TTC549 (cell line): ENCODE measurements at regions not wholly inside any gene's neighbourhood (a gene's known extent, or its start where the extent isn't known, plus 50 kb on each side); places are given as distances from the start of the nearest gene placed in this dataset.
"Not testable (repeated sequence)": the region's sequence is repeated elsewhere in the genome, so short reads cannot be mapped to it uniquely, and the experiment has no call there.

Experiments used
- FAIRE-seq: peaks from 2 replicates; lab custom pipeline; 2012; peaks lifted over from hg19 to GRCh38; lab: Jason Lieb, UNC

DNA sequence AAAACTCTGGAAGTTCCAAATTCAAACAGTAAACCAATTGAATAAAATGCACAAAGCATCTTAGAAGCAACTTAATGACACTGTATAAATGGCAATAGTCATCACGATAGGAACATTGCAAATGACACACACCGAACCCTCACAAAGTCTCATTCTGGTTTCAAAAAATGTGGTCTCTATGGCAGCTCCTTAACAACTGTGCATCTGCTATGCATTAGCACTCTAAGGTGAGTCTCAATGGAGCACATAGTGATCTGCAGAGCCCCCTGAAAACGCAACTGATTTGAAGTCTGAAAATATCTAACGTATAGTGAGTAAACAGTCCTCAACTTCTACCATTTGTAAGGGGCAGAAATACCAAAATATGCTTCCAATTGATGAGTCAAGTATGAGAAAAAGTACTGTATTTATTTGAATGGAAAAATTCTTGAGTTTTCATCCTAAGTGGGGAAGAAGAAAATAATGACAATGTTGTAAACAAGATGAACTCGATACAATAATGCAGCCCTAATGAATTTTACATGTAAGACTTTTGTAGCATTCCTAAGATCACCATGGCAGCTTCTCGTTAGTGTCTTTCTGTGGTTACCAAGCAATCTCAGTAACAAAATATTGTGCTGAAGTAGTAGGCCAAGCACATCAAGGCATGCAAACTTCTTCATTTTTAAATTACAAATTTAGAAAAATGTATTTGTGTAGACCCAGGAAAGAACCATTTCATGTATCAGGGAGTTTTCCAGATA is 517.5 kb upstream of the FAM174A start:
- FAIRE-seq = no peak

GRCh38 chr5:100013305-100013704 is 521.9 kb upstream of the FAM174A start:
- not testable (repeated sequence) for FAIRE-seq

DNA sequence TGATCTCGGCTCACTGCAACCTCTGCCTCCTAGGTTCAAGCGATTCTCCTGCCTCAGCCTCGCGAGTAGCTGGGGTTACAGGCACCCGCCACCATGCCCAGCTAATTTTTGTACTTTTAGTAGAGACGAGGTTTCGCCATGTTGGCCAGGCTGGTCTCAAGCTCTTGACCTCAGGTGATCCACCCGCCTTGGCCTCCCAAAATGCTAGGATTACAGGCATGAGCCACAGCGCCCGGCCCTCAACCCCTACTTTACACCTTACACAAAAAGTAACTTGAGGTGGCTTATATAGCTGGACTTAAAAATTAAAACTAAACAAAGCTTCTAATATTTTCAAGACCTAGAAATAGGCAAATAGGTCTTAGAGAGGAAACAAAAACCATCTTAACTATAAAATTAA is 524.0 kb upstream of the FAM174A start:
- FAIRE-seq = not testable (repeated sequence)

DNA sequence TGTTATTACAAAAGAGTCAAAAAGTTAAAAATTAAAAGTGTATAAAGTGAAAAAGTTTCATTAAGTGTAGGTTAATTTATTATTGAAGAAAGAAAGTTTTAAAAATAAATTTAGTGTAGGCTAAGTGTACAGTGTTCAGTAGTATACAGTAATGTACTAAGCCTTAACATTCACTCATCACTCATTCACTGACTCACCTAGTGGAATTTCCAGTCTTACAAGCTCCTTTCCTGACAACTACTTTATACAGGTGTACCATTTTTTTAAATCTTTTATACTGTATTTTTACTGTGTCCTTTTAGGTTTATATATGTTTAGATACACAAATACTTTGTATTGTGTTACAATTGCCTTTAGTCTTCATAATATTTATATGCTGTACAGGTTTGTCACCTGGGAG is 530.2 kb upstream of the FAM174A start:
- no peak for FAIRE-seq

- no peak for FAIRE-seq
Observed at GRCh38 chr5:99998319-99998718, 536.9 kb upstream of the FAM174A start.

DNA sequence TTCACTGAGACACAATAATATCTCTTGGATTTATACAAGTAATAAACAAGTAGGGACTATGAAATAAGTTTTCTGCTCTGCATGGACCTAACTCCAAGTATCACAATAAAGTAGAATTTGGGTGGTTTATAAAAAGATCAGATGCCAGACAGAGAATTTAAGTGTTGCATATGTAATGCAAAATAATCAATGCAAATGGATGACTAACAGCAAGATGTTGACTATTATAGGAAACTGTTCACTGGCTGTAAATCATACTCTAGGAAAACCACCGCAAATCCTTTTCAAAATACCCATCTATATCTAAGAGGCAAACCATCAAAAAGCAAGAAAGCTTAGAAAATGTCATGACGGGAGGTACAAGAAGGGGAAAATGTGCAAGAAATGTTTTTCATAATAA is 539.8 kb upstream of the FAM174A start:
- no peak for FAIRE-seq

DNA sequence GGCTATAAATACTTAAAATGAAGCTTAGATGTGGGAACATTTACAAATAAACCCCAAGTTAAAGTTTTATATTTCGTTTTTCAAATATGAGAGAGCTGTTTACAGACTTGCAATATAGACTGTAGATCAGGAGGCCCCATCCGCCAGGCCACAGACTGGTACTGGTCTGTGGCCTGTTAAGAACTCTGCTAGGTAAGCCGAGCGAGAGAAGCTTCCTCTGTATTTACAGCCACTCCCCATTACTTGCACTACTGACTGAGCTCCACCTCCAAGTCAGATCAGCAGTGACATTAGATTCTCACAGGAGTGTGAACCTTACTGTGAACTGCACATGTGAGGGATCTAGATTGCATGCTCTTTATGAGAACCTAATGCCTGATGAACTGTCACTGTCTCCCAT is 561.4 kb upstream of the FAM174A start:
- no peak for FAIRE-seq

- no peak for FAIRE-seq
Observed at GRCh38 chr5:99955962-99956361, 579.2 kb upstream of the FAM174A start.

- FAIRE-seq = no peak
Observed at GRCh38 chr5:99955006-99955405, 580.2 kb upstream of the FAM174A start.

DNA sequence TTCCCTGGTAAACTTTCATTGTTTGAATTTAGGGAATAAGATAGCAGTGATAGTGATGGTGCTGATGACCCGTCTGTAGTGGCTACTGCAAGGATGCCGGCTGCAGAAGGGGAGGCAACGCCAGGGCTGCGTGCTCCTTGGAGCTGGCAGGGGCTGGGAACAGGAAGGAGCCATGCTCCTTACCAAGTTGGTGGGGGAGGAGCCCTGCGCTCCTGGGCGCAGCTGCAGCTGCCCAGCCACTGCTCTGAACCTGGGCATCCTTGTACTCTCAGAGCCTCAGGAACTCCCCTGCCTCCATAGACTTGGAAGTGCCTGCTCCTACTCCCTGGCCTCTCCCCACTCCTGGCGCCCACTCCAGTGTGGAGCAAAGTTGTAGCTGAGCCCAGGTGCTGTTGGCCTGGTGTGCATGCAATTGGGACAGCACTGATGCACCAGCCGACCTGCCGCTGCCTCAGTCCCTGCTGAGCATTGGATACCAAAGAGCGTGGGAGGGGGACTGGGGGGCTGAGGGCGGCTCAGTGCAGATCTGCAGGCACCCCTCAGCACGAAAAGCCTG is 585.1 kb upstream of the FAM174A start:
- no peak for FAIRE-seq

DNA sequence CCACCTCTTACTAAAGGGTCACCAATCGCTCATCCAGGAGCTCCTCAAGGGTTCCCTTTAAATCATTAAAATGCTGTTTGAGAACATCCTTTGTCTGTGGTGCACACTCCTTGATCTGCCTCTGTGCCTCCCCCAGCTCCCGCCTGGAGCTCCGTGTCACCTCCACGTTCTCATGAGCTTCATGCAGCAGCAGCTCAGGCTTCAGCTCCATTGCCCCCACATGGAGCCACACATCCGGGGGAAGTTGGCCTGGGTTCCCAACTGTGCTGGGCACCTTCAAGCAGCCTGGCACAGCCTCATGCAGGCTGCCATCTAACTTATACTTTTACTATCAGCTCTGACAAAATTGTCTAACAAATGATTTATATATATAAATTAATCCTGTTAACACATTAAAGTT is 585.8 kb upstream of the FAM174A start:
- no peak for FAIRE-seq

GRCh38 chr5:99948850-99949249 is 586.3 kb upstream of the FAM174A start:
- FAIRE-seq = no peak

DNA sequence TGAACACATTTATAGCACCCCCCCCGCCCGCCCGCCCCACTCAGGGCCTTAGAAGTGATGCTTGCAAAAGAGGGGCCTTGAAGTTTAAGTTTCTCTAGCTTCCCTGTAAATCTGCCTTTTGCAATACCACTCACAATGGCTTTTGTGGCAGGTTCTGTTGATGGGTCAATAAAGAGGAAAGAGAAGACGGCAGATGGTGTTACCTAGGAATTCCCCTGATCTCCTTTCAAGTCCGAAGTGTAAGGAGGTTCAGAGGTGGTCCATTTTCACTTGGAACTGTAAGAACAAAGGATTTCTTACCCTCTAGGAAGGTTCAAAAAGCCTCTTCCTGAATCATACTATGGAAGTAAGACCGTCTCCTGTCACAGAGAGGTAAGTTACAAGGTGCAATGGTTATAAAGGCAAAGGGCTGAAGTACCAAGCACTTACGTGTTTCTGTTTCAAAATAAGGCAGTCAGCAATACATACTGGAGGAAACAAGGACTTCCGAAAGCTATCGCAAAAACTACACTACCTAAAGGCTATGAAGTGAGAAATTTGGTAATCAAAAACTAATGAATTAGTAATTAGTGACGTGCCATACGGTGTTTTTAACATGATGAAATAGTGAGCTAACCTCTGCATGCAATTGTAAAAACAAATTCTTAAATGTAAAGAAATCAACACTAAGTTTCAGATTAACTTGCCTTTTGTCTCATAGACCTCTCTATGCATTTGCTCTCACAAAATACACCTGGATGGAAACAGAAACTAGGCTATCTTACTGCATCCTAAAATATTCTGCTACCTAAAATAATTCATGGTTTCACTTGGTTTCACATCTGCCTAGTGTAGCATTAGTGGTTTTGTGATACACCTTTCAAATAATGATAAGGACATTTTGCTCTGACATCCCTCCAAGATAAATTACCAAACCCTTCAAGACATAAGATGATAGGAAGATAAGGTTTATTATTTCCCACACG is 589.4 kb upstream of the FAM174A start:
- FAIRE-seq = no peak

- no peak for FAIRE-seq
Observed at GRCh38 chr5:99940540-99940939, 594.6 kb upstream of the FAM174A start.

- FAIRE-seq = no peak
Observed at GRCh38 chr5:99936911-99937310, 598.3 kb upstream of the FAM174A start.

- FAIRE-seq = no peak
Observed at GRCh38 chr5:99929806-99930135, 605.4 kb upstream of the FAM174A start.

GRCh38 chr5:99929067-99929805 is 605.9 kb upstream of the FAM174A start:
- no peak for FAIRE-seq

GRCh38 chr5:99928490-99928889 is 606.7 kb upstream of the FAM174A start:
- FAIRE-seq = no peak

- FAIRE-seq = no peak
Observed at GRCh38 chr5:99926463-99926862, 608.7 kb upstream of the FAM174A start.

GRCh38 chr5:99922386-99922785 is 612.8 kb upstream of the FAM174A start:
- no peak for FAIRE-seq

GRCh38 chr5:99911971-99912370 is 623.2 kb upstream of the FAM174A start:
- no peak for FAIRE-seq

DNA sequence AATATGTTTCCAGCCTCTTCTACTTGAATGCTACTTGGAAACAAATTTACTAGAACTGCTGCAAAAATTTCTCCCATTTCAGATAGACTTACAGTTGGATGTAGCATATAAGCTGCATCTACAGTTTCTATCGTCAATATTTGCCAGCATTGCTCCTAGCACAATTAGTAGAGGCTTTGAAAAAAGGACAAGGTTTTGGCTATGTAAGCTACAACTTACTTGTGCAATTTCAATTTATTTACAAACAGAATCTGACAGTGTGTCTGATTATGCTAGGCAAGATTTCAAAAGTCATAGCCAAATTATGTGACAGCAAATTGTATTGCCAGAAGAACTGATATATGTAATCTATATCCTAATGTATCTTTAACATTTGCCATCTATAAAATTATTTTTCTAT is 628.4 kb upstream of the FAM174A start:
- FAIRE-seq = no peak

DNA sequence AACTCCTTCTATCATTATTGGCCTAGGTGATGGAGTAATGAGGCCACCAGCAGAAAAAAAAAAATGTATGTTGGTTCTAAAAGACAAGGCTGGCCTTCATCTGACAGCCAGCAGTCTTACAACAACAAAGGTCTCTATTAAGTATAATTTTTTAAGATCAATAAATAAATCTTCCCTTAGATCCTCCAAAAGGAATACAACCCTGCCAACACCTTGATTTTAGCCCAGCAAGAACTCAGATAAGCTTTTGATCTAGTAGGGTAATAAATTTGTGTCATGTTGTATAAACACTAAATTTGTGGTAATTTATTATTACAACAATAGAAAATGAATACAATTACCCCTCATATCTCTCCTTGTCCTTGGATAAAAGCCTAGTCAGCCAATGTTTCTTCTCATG is 633.2 kb upstream of the FAM174A start:
- FAIRE-seq = no peak
